ENCODE measurements at regions not wholly inside any gene's neighbourhood (a gene's known extent, or its start where the extent isn't known, plus 50 kb on each side); places are given as distances from the start of the nearest gene placed in this dataset.
"Not testable (repeated sequence)": the region's sequence is repeated elsewhere in the genome, so short reads cannot be mapped to it uniquely, and the experiment has no call there.

GRCh38 chr13:100787899-100788298 is 113.3 kb upstream of the TMTC4 start:
- TF ChIP-seq EGR1 (IDR thresholded peaks at IDR 0.05; ENCODE audit: low read depth in 2 of 2) (no peak), ATF3 (IDR thresholded peaks at IDR 0.05) (no peak), HNF4G (IDR thresholded peaks at IDR 0.05) (no peak), JUND (IDR thresholded peaks at IDR 0.05) (no peak), FOXA1 (IDR thresholded peaks at IDR 0.05) (no peak), REST (IDR thresholded peaks at IDR 0.05) (no peak), CTCF (IDR thresholded peaks at IDR 0.05; ENCODE audit: low read depth, low read length, missing input control) (no peak), FOXA2 (IDR thresholded peaks at IDR 0.05) (no peak), RXRA (IDR thresholded peaks at IDR 0.05) (no peak), MAX (IDR thresholded peaks at IDR 0.05) (no peak), SP1 (IDR thresholded peaks at IDR 0.05) (no peak)
- H3K36me3 ChIP-seq (ENCODE audit: control insufficient read depth in 4 of 4, insufficient read depth in 3 of 4, low read depth in 1 of 4, low read length in 3 of 4), result no peaks in the 10 kb centered on the region
- H3K4me1 ChIP-seq (ENCODE audit: control insufficient read depth in 4 of 4, insufficient read depth in 4 of 4, low read length in 3 of 4), result no peaks in the 10 kb centered on the region
- H3K9me3 ChIP-seq (ENCODE audit: control insufficient read depth in 4 of 4, low read length in 3 of 4), result peaks cover 0 to 5% (median 2%) of the 10 kb centered on the region in 4 donors
- no peak overlapping the region for H3K4me3 ChIP-seq (ENCODE audit: low read depth in 1 of 3, low read length in 3 of 3)
- no peak overlapping the region for H3K27ac ChIP-seq (ENCODE audit: low read depth in 1 of 2, low read length in 2 of 2)
- no peaks in the 10 kb centered on the region for H3K27me3 ChIP-seq (ENCODE audit: control insufficient read depth in 4 of 4, insufficient read depth in 4 of 4, low read length in 3 of 4)
- WGBS, result 87% methylated on average over 1 of the region's 1 CpG
- no peak for DNase-seq (ENCODE audit: low spot score)
- no peak overlapping the region for H3K9ac ChIP-seq (ENCODE audit: low read depth in 1 of 2, low read length in 2 of 2)

DNA sequence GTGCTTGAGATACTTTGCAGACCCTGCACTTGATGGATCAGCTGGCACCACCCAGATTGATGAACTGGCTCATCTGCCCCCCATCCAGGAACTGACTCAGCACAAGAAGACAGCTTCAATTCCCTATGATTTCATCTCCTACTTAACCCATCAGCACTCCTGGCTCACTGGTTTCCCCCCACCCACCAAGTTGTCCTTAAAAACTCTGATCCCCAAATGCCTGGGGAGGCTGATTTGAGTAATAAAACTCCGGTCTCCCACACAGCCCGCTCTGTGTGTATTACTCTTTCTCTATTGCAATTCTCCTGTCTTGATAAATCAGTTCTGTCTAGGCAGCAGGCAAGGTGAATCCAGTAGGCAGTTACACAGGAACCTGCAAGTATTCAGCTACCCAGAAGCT is 102.1 kb upstream of the TMTC4 start:
- H3K9me3 ChIP-seq (ENCODE audit: control insufficient read depth in 4 of 4, low read length in 3 of 4); H3K4me1 ChIP-seq (ENCODE audit: control insufficient read depth in 4 of 4, insufficient read depth in 4 of 4, low read length in 3 of 4); H3K4me3 ChIP-seq (ENCODE audit: low read depth in 1 of 3, low read length in 3 of 3); H3K9ac ChIP-seq (ENCODE audit: low read depth in 1 of 2, low read length in 2 of 2); H3K36me3 ChIP-seq (ENCODE audit: control insufficient read depth in 4 of 4, insufficient read depth in 3 of 4, low read depth in 1 of 4, low read length in 3 of 4); H3K27ac ChIP-seq (ENCODE audit: low read depth in 1 of 2, low read length in 2 of 2); H3K27me3 ChIP-seq (ENCODE audit: control insufficient read depth in 4 of 4, insufficient read depth in 4 of 4, low read length in 3 of 4); DNase-seq (ENCODE audit: low spot score): not testable (repeated sequence)
- 96% methylated on average over 2 of the region's 2 CpGs for WGBS

GRCh38 chr13:100773923-100774663 is 99.5 kb upstream of the TMTC4 start:
- Histone ChIP-seq H3K9ac (ENCODE audit: low read depth in 1 of 2, low read length in 2 of 2) (no peak overlapping the region), H3K36me3 (ENCODE audit: control insufficient read depth in 4 of 4, insufficient read depth in 3 of 4, low read depth in 1 of 4, low read length in 3 of 4) (no peaks in the 10 kb centered on the region), H3K27ac (ENCODE audit: low read depth in 1 of 2, low read length in 2 of 2) (no peak overlapping the region), H3K9me3 (ENCODE audit: control insufficient read depth in 4 of 4, low read length in 3 of 4) (no peaks in the 10 kb centered on the region), H3K4me3 (ENCODE audit: low read depth in 1 of 3, low read length in 3 of 3) (no peak overlapping the region), H3K4me1 (ENCODE audit: control insufficient read depth in 4 of 4, insufficient read depth in 4 of 4, low read length in 3 of 4) (no peaks in the 10 kb centered on the region), H3K27me3 (ENCODE audit: control insufficient read depth in 4 of 4, insufficient read depth in 4 of 4, low read length in 3 of 4) (no peaks in the 10 kb centered on the region)
- no peak for DNase-seq (ENCODE audit: low spot score)
- WGBS, result 93% methylated on average over 13 of the region's 13 CpGs
- TF ChIP-seq FOXA2 (IDR thresholded peaks at IDR 0.05) (no peak), HNF4G (IDR thresholded peaks at IDR 0.05) (no peak), HNF4A (conservative IDR thresholded peaks at IDR 0.05) (no peak), ATF3 (IDR thresholded peaks at IDR 0.05) (no peak), JUND (IDR thresholded peaks at IDR 0.05) (no peak), REST (IDR thresholded peaks at IDR 0.05) (no peak), YY1 (IDR thresholded peaks at IDR 0.05) (no peak), CTCF (IDR thresholded peaks at IDR 0.05; ENCODE audit: low read depth, low read length, missing input control) (no peak), NR2F2 (IDR thresholded peaks at IDR 0.05) (no peak)

Data from liver (tissue), 8 donors.